ENCODE measurements at regions not wholly inside any gene's neighbourhood (a gene's known extent, or its start where the extent isn't known, plus 50 kb on each side); places are given as distances from the start of the nearest gene placed in this dataset.
"Not testable (repeated sequence)": the region's sequence is repeated elsewhere in the genome, so short reads cannot be mapped to it uniquely, and the experiment has no call there.

GRCh38 chr5:71821029-71821428 lies 102.0 kb downstream of the CARTPT start:
- no peak for DNase-seq (ENCODE audit: low read depth in 3 of 3, low spot score in 1 of 3)

GRCh38 chr5:71822065-71822464 lies 103.0 kb downstream of the CARTPT start:
- DNase-seq (ENCODE audit: low read depth in 3 of 3, low spot score in 1 of 3), result not testable (repeated sequence)

- DNase-seq (ENCODE audit: low read depth in 3 of 3, low spot score in 1 of 3), result no peak
Measured at GRCh38 chr5:71825992-71826391, 106.9 kb downstream of the CARTPT start.

- no peak for DNase-seq (ENCODE audit: low read depth in 3 of 3, low spot score in 1 of 3)
Measured at GRCh38 chr5:71828291-71829040, 109.4 kb downstream of the CARTPT start.

- DNase-seq (ENCODE audit: low read depth in 3 of 3, low spot score in 1 of 3), result no peak
Measured at GRCh38 chr5:71829206-71829605, 110.1 kb downstream of the CARTPT start.

- DNase-seq (ENCODE audit: low read depth in 3 of 3, low spot score in 1 of 3), result no peak
Measured at GRCh38 chr5:71830681-71831539, 111.8 kb downstream of the CARTPT start.

- DNase-seq (ENCODE audit: low read depth in 3 of 3, low spot score in 1 of 3), result no peak
Measured at GRCh38 chr5:71832812-71833715, 114.0 kb downstream of the CARTPT start.

GRCh38 chr5:71834601-71835000 lies 115.5 kb downstream of the CARTPT start:
- DNase-seq (ENCODE audit: low read depth in 3 of 3, low spot score in 1 of 3), result no peak

- DNase-seq (ENCODE audit: low read depth in 3 of 3, low spot score in 1 of 3), result no peak
Measured at GRCh38 chr5:71836084-71836483, 117.0 kb downstream of the CARTPT start.

GRCh38 chr5:71836559-71837112 lies 117.6 kb downstream of the CARTPT start:
- no peak for DNase-seq (ENCODE audit: low read depth in 3 of 3, low spot score in 1 of 3)

- no peak for DNase-seq (ENCODE audit: low read depth in 3 of 3, low spot score in 1 of 3)
Measured at GRCh38 chr5:71838286-71838685, 119.2 kb downstream of the CARTPT start.

GRCh38 chr5:71839096-71839884 lies 120.2 kb downstream of the CARTPT start:
- no peak for DNase-seq (ENCODE audit: low read depth in 3 of 3, low spot score in 1 of 3)

- DNase-seq (ENCODE audit: low read depth in 3 of 3, low spot score in 1 of 3), result no peak
Measured at GRCh38 chr5:71841107-71841506, 122.0 kb downstream of the CARTPT start.

GRCh38 chr5:71843111-71843510 lies 124.0 kb downstream of the CARTPT start:
- no peak for DNase-seq (ENCODE audit: low read depth in 3 of 3, low spot score in 1 of 3)

- no peak for DNase-seq (ENCODE audit: low read depth in 3 of 3, low spot score in 1 of 3)
Measured at GRCh38 chr5:71844862-71845261, 125.8 kb downstream of the CARTPT start.

- no peak for DNase-seq (ENCODE audit: low read depth in 3 of 3, low spot score in 1 of 3)
Measured at GRCh38 chr5:71859515-71859914, 140.4 kb downstream of the CARTPT start.

GRCh38 chr5:71860048-71860447 lies 141.0 kb downstream of the CARTPT start:
- no peak for DNase-seq (ENCODE audit: low read depth in 3 of 3, low spot score in 1 of 3)

- no peak for DNase-seq (ENCODE audit: low read depth in 3 of 3, low spot score in 1 of 3)
Measured at GRCh38 chr5:71861682-71862081, 142.6 kb downstream of the CARTPT start.

GRCh38 chr5:71862087-71862486 lies 143.0 kb downstream of the CARTPT start:
- no peak for DNase-seq (ENCODE audit: low read depth in 3 of 3, low spot score in 1 of 3)

GRCh38 chr5:71862507-71863060 lies 143.5 kb downstream of the CARTPT start:
- DNase-seq (ENCODE audit: low read depth in 3 of 3, low spot score in 1 of 3), result no peak
